ENCODE measurements at regions not wholly inside any gene's neighbourhood (a gene's known extent, or its start where the extent isn't known, plus 50 kb on each side); places are given as distances from the start of the nearest gene placed in this dataset.

- Mint-ChIP-seq H3K4me1 (no peaks in the 10 kb centered on the region), H3K27ac (no peak overlapping the region), H3K27me3 (peaks cover 8 to 52% (median 19%) of the 10 kb centered on the region in 5 donors), H3K9me3 (no peaks in the 10 kb centered on the region), H3K36me3 (no peaks in the 10 kb centered on the region), H3K4me3 (no peak overlapping the region)
- ATAC-seq: no peak
- DNase-seq: no peak
- POLR2A ChIA-PET: no interaction called here
These were observed 128.7 kb downstream of the FAM204A start for GRCh38 chr10:118213436-118213835.

GRCh38 chr10:118210276-118210675 lies 131.8 kb downstream of the FAM204A start:
- no peak overlapping the region for H3K27ac Mint-ChIP-seq
- no peaks in the 10 kb centered on the region for H3K36me3 Mint-ChIP-seq
- H3K9me3 Mint-ChIP-seq: no peaks in the 10 kb centered on the region
- ATAC-seq (no peak), DNase-seq (no peak)
- H3K27me3 Mint-ChIP-seq: peaks cover 15 to 38% (median 21%) of the 10 kb centered on the region in 5 donors
- POLR2A ChIA-PET: no interaction called here
- no peaks in the 10 kb centered on the region for H3K4me1 Mint-ChIP-seq
- H3K4me3 Mint-ChIP-seq: no peak overlapping the region

DNA sequence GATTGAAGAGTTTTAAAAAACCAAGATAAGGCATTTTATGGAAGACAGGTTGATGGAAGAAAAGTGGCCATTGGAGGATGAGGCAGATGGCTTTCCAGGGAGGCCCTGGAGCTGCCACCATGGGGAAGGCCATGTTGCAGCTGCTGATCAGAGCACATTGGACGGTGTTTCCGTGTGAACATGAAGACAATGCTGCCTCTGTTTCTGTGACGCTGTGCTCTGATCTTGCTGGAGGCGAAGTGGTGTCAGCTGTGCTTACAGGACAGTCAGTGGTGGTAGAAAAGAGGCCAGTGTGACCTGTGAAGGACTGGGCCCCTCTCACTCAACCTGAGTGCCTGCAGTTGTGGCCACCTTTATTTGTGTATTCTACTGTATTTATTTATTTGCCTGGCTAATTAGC lies 132.9 kb downstream of the FAM204A start:
- POLR2A ChIA-PET: no interaction called here
- Mint-ChIP-seq H3K27me3 (peaks cover 14 to 48% (median 21%) of the 10 kb centered on the region in 5 donors), H3K4me3 (no peak overlapping the region), H3K9me3 (no peaks in the 10 kb centered on the region), H3K36me3 (no peaks in the 10 kb centered on the region), H3K27ac (no peak overlapping the region), H3K4me1 (no peaks in the 10 kb centered on the region)
- DNase-seq (no peak), ATAC-seq (no peak)

GRCh38 chr10:118207470-118208007 lies 134.6 kb downstream of the FAM204A start:
- ATAC-seq (no peak), DNase-seq (no peak)
- Mint-ChIP-seq H3K27me3 (peaks cover 17 to 52% (median 21%) of the 10 kb centered on the region in 5 donors), H3K36me3 (no peaks in the 10 kb centered on the region), H3K9me3 (no peaks in the 10 kb centered on the region), H3K4me3 (no peak overlapping the region), H3K4me1 (no peaks in the 10 kb centered on the region), H3K27ac (no peak overlapping the region)
- POLR2A ChIA-PET: no interaction called here

GRCh38 chr10:118204292-118204943 lies 137.7 kb downstream of the FAM204A start:
- DNase-seq (no peak), ATAC-seq (no peak)
- Mint-ChIP-seq H3K36me3 (peaks cover 0 to 2% (median 0%) of the 10 kb centered on the region in 3 donors), H3K4me1 (no peaks in the 10 kb centered on the region), H3K27ac (no peak overlapping the region), H3K9me3 (peaks cover 0 to 4% (median 0%) of the 10 kb centered on the region in 9 donors), H3K27me3 (peaks cover 20 to 56% (median 27%) of the 10 kb centered on the region in 5 donors), H3K4me3 (no peak overlapping the region)
- POLR2A ChIA-PET: no interaction called here

- no peak for ATAC-seq
- DNase-seq: no peak
- H3K9me3 Mint-ChIP-seq: peaks cover 0 to 7% (median 0%) of the 10 kb centered on the region in 9 donors
These were observed 138.7 kb downstream of the FAM204A start for GRCh38 chr10:118203461-118203860.

GRCh38 chr10:118195729-118196128 lies 146.4 kb downstream of the FAM204A start:
- Mint-ChIP-seq H3K27ac (no peak overlapping the region), H3K4me3 (no peak overlapping the region), H3K4me1 (no peaks in the 10 kb centered on the region), H3K9me3 (peaks cover 0 to 11% (median 0%) of the 10 kb centered on the region in 9 donors), H3K27me3 (peaks cover 0 to 9% (median 5%) of the 10 kb centered on the region in 5 donors), H3K36me3 (peaks cover 0 to 5% (median 0%) of the 10 kb centered on the region in 3 donors)
- POLR2A ChIA-PET: no interaction called here
- ATAC-seq: no peak
- no peak for DNase-seq

More at GRCh38 chr10:118203461-118203860, 138.7 kb downstream of the FAM204A start:
- Mint-ChIP-seq H3K4me3 (no peak overlapping the region), H3K4me1 (no peaks in the 10 kb centered on the region), H3K27me3 (peaks cover 18 to 47% (median 27%) of the 10 kb centered on the region in 5 donors), H3K36me3 (peaks cover 0 to 2% (median 0%) of the 10 kb centered on the region in 3 donors), H3K27ac (no peak overlapping the region)
- POLR2A ChIA-PET: no interaction called here

GRCh38 chr10:118193642-118194041 lies 146.9 kb upstream of the RAB11FIP2 start:
- no peak overlapping the region for H3K27ac Mint-ChIP-seq
- no peak overlapping the region for H3K4me3 Mint-ChIP-seq
- DNase-seq (no peak), ATAC-seq (no peak)
- POLR2A ChIA-PET: no interaction called here
- H3K27me3 Mint-ChIP-seq: peaks cover 0 to 19% (median 4%) of the 10 kb centered on the region in 5 donors
- H3K4me1 Mint-ChIP-seq: no peaks in the 10 kb centered on the region
- peaks cover 0 to 5% (median 0%) of the 10 kb centered on the region in 3 donors for H3K36me3 Mint-ChIP-seq
- H3K9me3 Mint-ChIP-seq: peaks cover 0 to 11% (median 0%) of the 10 kb centered on the region in 9 donors

DNA sequence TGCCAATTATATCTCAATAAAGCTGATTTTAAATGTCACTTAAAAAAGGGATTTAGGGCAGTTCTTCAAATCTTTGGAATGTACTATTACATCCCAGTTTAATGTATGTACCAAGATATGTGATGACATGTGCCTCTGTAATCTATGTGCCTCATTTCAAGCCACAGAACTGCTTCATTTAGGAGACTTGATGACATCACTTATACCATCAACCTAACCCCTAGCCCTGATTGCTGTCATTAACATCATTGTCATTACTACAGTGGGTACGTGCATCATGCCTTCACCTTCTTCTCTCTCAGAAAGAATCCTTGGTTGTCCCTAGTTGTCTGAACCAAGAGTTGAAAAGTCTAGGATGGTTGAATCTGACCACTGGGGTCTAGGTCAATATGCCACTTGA lies 134.3 kb upstream of the RAB11FIP2 start:
- H3K4me1 Mint-ChIP-seq: no peaks in the 10 kb centered on the region
- peaks cover 3 to 8% (median 7%) of the 10 kb centered on the region in 5 donors for H3K27me3 Mint-ChIP-seq
- H3K27ac Mint-ChIP-seq: no peak overlapping the region
- H3K9me3 Mint-ChIP-seq: peaks cover 0 to 18% (median 8%) of the 10 kb centered on the region in 9 donors
- H3K36me3 Mint-ChIP-seq: no peaks in the 10 kb centered on the region
- no peak for DNase-seq
- H3K4me3 Mint-ChIP-seq: no peak overlapping the region
- POLR2A ChIA-PET: no interaction called here
- no peak for ATAC-seq

DNA sequence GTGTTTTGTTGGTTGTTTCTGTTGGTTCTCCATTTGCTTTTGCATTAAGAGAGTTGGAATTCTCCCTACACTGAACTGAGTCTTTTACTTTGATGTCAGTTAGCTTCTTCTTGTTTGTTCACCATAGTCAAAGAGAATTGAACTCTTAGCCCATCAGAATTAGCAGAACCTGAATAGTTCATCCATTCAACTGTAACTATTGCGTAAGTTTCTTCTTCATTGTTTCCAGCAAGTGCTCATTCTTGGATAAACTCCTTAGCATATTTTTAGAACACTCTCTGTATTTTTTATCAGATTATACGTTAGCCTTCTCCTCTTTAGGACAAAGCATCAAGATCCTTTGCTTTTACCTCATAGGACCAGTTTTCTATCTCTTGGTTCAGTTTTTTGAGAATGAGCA lies 128.4 kb upstream of the RAB11FIP2 start:
- POLR2A ChIA-PET: no interaction called here
- peaks cover 3 to 41% (median 3%) of the 10 kb centered on the region in 5 donors for H3K27me3 Mint-ChIP-seq
- H3K4me1 Mint-ChIP-seq: no peaks in the 10 kb centered on the region
- no peak overlapping the region for H3K27ac Mint-ChIP-seq
- H3K9me3 Mint-ChIP-seq: peaks cover 0 to 7% (median 2%) of the 10 kb centered on the region in 9 donors
- no peaks in the 10 kb centered on the region for H3K36me3 Mint-ChIP-seq
- no peak for ATAC-seq
- DNase-seq: no peak
- H3K4me3 Mint-ChIP-seq: no peak overlapping the region

- Mint-ChIP-seq H3K4me1 (no peaks in the 10 kb centered on the region), H3K27me3 (peaks cover 3 to 51% (median 14%) of the 10 kb centered on the region in 5 donors), H3K36me3 (no peaks in the 10 kb centered on the region), H3K27ac (no peak overlapping the region), H3K4me3 (no peak overlapping the region), H3K9me3 (peaks cover 0 to 2% (median 0%) of the 10 kb centered on the region in 9 donors)
- POLR2A ChIA-PET: no interaction called here
- ATAC-seq (no peak), DNase-seq (no peak)
These were observed 126.6 kb upstream of the RAB11FIP2 start for GRCh38 chr10:118173296-118173695.

GRCh38 chr10:118171861-118172260 lies 125.1 kb upstream of the RAB11FIP2 start:
- Mint-ChIP-seq H3K36me3 (no peaks in the 10 kb centered on the region), H3K27me3 (peaks cover 4 to 62% (median 20%) of the 10 kb centered on the region in 5 donors), H3K9me3 (peaks cover 0 to 2% (median 0%) of the 10 kb centered on the region in 9 donors), H3K27ac (no peak overlapping the region), H3K4me3 (no peak overlapping the region), H3K4me1 (no peaks in the 10 kb centered on the region)
- DNase-seq (no peak), ATAC-seq (no peak)
- POLR2A ChIA-PET: no interaction called here

DNA sequence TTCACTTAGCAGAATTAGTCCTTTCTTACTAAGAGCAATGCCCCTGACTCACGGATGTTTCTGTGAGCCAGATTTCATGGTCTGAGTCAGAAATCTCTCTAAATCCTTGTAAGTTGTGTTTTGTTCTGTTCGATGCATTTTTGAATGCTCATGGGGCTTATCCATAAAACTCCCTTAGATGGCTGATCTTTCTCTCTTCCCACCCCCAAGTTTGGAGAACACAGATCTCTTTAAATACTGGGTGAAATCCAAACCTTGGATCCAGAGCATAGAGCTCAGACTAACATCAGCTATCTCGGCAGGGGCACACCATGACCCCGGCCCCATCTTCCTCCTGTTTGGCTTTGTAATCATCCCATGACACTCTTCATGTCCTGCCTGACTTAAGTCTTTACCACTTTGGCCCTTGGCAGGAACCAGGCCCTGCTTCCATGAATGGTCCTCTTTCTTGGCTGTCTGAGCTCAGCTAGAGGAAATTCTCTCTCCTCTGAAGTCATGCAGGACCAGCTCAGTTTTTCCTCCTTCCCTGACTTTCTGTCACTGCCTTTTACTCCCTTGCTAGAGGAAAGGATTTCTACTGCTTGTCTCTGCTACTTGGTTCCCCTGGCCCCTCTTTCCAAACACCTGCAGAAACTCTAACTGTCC lies 120.4 kb upstream of the RAB11FIP2 start:
- Mint-ChIP-seq H3K9me3 (no peaks in the 10 kb centered on the region), H3K27me3 (peaks cover 8 to 43% (median 20%) of the 10 kb centered on the region in 5 donors), H3K4me1 (no peaks in the 10 kb centered on the region), H3K27ac (no peak overlapping the region), H3K36me3 (no peaks in the 10 kb centered on the region), H3K4me3 (no peak overlapping the region)
- POLR2A ChIA-PET: no interaction called here
- DNase-seq (no peak), ATAC-seq (no peak)
